ENCODE measurements at regions not wholly inside any gene's neighbourhood (a gene's known extent, or its start where the extent isn't known, plus 50 kb on each side); places are given as distances from the start of the nearest gene placed in this dataset.

GRCh38 chr12:60034147-60034546 is 438.3 kb downstream of the SLC16A7 start:
- no peak for TF ChIP-seq CTCF (IDR thresholded peaks at IDR 0.05)
- TF ChIP-seq POLR2A (IDR thresholded peaks at IDR 0.05), result no peak
